NB4 (cell line): ENCODE measurements at regions not wholly inside any gene's neighbourhood (a gene's known extent, or its start where the extent isn't known, plus 50 kb on each side); places are given as distances from the start of the nearest gene placed in this dataset.

ENCODE experiments used
- DNase-seq: peaks from one replicate; pipeline ENCODE4 v3.0.0; 2010; ENCODE audit warnings: low read depth
- H3K4me3 ChIP-seq: one replicate; pipeline ENCODE4 v1.5.1; 2011; ENCODE audit warnings: mild to moderate bottlenecking, low read depth, low read length, moderate library complexity
- CTCF ChIP-seq: IDR thresholded peaks from one replicate; pipeline ENCODE4 v1.5.1; 2012; ENCODE audit warnings: low read depth, low read length
- MYC ChIP-seq: IDR thresholded peaks from 2 replicates; pipeline ENCODE4 v1.6.1; 2011; ENCODE audit warnings: low read depth, low read length
- POLR2A ChIP-seq: IDR thresholded peaks from 2 replicates; pipeline ENCODE4 v1.6.1; 2011; ENCODE audit warnings: mild to moderate bottlenecking; ENCODE audit not compliant: insufficient read length; ENCODE audit errors: extremely low read depth
- TF ChIP-seq, protein P1 (sequence below): IDR thresholded peaks from 2 replicates; pipeline ENCODE4 v1.6.1; 2011; ENCODE audit warnings: low read depth, low read length

DNA sequence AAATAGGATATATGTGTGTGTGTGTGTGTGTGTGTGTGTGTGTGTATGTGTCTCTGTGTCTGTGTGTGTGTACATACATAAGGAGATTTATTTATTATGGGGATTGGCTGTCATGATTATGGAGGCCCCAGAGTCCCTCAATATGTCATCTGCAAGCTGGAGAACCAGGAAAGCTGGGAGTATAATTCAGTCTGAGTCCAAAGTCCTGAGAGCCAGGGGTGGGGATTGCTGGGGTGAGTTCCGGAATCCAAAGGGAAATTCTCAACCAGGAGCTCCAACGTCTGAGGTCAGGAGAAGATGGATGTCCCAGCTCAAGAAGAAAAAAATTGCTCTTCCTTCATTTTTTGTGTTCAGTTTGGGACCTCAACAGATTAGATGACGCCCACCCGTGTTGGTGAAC is 50.7 kb upstream of the PLPP4 start:
- H3K4me3 ChIP-seq: no peak overlapping the region
- DNase-seq: no peak
- TF ChIP-seq MYC: no peak
- no peak for TF ChIP-seq POLR2A
- TF ChIP-seq, protein P1, sequence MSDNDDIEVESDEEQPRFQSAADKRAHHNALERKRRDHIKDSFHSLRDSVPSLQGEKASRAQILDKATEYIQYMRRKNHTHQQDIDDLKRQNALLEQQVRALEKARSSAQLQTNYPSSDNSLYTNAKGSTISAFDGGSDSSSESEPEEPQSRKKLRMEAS: no peak
- no peak for TF ChIP-seq CTCF
